Spleen (tissue), 7 donors: ENCODE measurements at regions not wholly inside any gene's neighbourhood (a gene's known extent, or its start where the extent isn't known, plus 50 kb on each side); places are given as distances from the start of the nearest gene placed in this dataset.

ENCODE experiments used
- CTCF ChIP-seq, 11 experiments: fragments of 200-600 bp in 7 of 11; fragments of 450-650 bp in 4 of 11; sonication (generic) in 4 of 11; IDR thresholded peaks in 8 of 11; conservative IDR thresholded peaks in 3 of 11; 1 replicate in 7 of 11; 2 replicates in 4 of 11; pipeline versions ENCODE4 v1.4.0 to v1.8.0; 2016 to 2021; ENCODE audit warnings: antibody characterized with exemption in 11 of 11, inconsistent platforms in 4 of 11, mild to moderate bottlenecking in 1 of 11
- POLR2AphosphoS5 ChIP-seq, 3 donors: sonication (generic); formaldehyde crosslinking; IDR thresholded peaks; one replicate each; pipeline ENCODE4 v1.5.1; 2017; ENCODE audit warnings: antibody characterized with exemption in 3 of 3
- donor health status: DM: no; HTN: no; CAD: no; lungs with moderate emphysema.
- donor health status: DM: no; HTN: no; CAD: no.
- donor health status: DM: no; HTN: no; CAD: no.

- TF ChIP-seq CTCF (IDR thresholded peaks at IDR 0.05 in 8 of 11, conservative IDR thresholded peaks at IDR 0.05 in 3 of 11) (no peak), POLR2AphosphoS5 (IDR thresholded peaks at IDR 0.05) (no peak)
Measured at GRCh38 chr16:79434092-79434491, 166.4 kb downstream of the MAF start.
